GM20431 (cell line): ENCODE measurements at regions not wholly inside any gene's neighbourhood (a gene's known extent, or its start where the extent isn't known, plus 50 kb on each side); places are given as distances from the start of the nearest gene placed in this dataset.

Experiments
- in situ Hi-C: fragments of 300-500 bp; cut with MseI, MboI; formaldehyde crosslinking; loops from one replicate; pipeline ENCODE4 v1.15.0; 2020; ENCODE audit warnings: low sequenced_read_pairs; ENCODE audit not compliant: unreplicated experiment

GRCh38 chr1:67578397-67579020 lies 106.5 kb upstream of the GADD45A start:
- in situ Hi-C loops = no loop called here

GRCh38 chr1:67579623-67580394 lies 105.2 kb upstream of the GADD45A start:
- in situ Hi-C loops = no loop called here

DNA sequence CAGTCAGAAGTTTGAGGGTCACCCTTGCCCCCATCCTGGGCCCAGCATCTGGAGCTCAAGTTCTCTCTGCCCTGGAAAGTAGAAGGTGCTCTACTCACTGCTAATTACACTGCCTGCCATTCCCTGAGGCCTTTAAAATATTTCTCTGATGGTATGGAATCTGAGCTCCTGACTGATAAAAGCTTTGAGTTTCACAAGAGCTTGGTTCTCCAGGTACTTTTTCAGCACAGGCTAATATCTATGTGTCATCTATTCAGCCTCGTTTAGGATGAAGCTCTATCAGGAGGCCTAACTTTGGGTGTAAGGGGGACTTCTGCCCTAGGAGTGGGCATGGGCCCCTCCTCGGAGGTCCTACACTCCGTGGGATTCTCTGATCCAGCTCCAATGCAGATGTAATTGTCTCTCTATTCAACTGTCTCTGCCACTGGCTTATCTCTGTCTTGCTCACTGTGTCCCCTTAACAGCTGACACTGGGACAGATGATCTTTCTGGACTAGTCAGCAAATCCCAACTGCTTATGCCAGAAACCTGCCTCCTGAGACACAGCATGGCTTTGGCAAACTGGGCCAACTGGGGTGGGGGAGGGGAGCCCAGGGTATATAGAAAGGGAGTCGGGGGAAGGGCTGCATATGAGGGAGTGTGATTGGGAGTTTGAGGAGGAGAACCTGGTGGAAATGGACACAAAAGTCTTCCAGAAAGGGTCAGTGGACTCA lies 104.2 kb upstream of the GADD45A start:
- in situ Hi-C loops = no loop called here

DNA sequence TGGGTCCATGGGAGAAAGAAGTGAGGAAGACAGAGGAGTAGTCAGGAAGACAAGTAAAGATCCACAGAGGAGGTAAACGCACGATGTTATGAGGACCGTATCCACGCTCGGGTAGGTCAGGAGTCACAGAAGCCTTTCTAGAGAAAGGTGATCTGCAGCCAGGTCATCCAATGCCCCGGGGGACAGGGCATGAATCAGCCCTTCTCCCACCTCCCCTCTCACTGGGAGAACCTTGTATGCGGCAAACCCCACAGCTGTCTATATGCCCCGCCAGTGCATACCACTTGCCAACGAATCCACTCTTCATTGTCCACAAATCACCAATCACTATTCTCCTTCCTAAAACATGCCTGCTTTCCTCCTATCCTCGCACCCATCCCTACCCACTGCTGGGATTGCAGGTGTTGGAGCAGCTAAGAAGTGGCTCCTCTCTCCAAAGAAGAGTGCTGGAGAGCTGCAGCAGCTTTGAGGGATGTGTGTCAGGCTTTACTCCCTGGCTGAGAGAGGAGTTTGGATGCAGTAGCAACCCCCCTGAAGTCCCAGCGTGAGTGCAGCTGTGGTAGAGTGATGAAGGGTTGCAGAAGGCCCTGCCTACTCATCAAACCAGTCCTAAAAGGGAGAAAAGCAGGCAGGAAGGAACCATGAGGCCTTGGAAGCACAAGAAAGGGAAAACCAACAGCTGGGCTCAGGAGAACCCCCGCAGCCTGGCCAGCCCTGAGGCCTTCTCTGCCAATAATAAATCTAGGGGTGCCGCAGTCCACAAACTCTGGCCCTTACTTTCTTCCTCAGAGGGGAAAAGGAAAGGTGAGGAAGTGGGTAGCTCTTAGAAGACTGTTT lies 102.2 kb upstream of the GADD45A start:
- in situ Hi-C loops = no loop called here

- in situ Hi-C loops = no loop called here
Measured at GRCh38 chr1:67583462-67583950, 101.5 kb upstream of the GADD45A start.

- in situ Hi-C loops = no loop called here
Measured at GRCh38 chr1:67584938-67585337, 100.1 kb upstream of the GADD45A start.

GRCh38 chr1:67586596-67586995 lies 98.4 kb upstream of the GADD45A start:
- in situ Hi-C loops = no loop called here

DNA sequence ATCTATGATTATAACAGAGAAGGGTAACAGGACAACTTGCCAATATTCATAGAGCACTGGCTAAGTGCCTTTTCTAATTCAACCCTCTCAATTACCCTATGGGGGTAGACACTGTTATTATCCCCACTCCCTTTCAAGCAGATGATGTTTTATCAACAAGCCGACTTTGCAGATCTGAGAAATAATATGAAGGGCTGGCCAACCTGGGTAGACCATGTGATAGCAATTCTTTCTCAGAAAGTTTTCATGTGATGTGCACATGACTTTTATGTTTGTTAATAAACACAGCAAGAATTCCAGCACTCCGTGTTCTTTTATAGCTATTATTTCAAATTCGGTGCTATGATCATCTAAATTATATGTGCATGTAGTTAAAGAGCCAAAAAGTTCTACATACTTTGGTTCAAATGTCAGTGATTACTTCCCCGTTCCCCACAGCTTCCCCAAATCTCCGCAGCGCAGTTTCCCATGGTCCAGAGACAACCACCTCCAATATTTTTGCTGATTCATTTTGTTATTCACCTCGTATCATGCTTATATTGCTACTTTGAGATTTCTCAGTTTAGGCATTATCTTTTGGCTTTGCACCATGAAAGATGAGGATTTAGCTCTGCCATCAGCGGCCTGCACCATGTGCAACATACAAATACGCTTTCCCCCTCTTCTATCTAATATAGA lies 96.7 kb upstream of the GADD45A start:
- in situ Hi-C loops = no loop called here

GRCh38 chr1:67589519-67590233 lies 95.3 kb upstream of the GADD45A start:
- in situ Hi-C loops = no loop called here

- in situ Hi-C loops = no loop called here
Measured at GRCh38 chr1:67590329-67590728, 94.7 kb upstream of the GADD45A start.

- in situ Hi-C loops = no loop called here
Measured at GRCh38 chr1:67594764-67595163, 90.2 kb upstream of the GADD45A start.

GRCh38 chr1:67596674-67597073 lies 88.3 kb upstream of the GADD45A start:
- in situ Hi-C loops = no loop called here

DNA sequence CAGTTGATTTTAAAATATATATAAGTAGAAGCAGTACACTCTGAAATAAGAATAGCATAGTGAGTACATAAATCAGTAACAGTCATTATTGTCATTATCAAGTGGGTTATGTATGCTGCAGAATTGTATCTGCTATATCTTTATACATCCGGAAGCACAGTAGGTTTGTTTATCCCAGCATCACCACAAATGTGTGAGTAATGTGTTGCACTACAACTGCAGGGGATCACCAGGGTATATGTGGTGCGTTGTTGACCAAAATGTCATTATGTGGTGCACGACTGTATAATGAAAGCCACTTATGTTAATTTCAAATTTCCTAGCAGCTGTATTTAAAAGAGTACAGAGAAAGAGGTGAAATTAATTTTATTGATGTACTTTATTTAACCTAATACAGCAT lies 87.7 kb upstream of the GADD45A start:
- in situ Hi-C loops = no loop called here

GRCh38 chr1:67599085-67599484 lies 85.9 kb upstream of the GADD45A start:
- in situ Hi-C loops = no loop called here

GRCh38 chr1:67601539-67601938 lies 83.5 kb upstream of the GADD45A start:
- in situ Hi-C loops = no loop called here

DNA sequence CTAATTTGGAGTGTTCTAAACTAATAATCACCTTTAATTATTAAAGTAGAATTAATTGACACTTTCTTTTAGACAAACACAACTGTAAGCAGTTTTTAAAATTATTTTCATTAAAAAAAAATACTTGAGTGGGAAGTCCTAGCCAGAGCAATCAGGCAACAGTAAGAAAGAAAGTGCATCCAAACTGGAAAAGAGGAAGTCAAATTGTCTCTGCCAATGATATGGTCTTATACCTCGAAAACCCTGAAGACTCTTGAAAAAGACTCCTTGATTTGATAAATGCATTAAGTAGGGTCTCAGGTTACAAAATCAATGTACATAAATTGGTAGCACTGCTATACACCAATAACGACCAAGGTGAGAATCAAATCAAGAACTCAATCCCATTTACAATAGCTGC lies 83.0 kb upstream of the GADD45A start:
- in situ Hi-C loops = no loop called here

DNA sequence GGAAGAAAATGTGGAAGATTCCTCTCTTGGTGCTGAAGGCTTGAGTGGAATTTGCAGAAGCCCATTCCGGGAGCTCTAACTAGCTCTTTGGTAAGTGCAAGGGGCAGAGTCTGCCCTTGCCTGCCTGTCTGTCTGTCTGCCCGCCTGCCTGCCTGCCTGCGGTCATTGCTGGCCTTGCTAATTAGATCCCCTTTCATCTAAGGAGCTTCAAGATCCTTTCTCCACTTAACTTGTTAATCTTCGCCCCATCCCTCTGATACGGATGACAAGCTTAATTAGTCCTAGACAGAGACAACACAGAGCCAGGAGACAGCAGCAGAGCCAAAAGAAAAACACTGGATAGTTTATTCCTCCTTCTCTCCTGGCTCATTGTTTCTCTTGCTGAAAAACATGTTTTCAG lies 80.2 kb upstream of the GADD45A start:
- in situ Hi-C loops = no loop called here

DNA sequence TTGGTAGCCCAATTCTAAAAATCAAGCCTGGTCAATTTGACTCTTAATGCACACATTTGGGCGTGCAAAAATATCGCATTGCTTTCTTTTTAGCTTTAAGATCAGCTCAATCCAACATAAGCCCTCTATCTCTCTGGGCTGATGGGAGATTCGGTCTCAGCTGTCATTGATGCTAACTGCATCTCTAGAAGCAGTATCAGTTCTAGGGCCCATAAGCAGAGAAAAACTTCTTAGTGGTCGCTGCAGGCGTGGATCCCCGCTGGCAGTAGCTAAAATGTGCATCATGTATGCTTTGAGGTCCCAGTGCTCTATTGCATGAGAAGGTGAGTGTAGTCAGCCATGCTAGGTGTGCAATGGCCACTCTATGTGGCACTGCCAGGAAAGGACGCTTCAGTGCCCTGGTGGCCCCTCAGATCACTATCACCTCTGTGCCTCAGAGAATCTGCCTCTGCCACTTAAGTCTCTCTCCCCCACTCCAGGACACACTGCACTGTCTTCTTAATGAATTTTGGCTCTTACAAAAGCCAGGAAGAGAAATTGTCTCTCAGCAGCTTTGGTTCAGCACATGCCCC lies 79.7 kb upstream of the GADD45A start:
- in situ Hi-C loops = no loop called here

DNA sequence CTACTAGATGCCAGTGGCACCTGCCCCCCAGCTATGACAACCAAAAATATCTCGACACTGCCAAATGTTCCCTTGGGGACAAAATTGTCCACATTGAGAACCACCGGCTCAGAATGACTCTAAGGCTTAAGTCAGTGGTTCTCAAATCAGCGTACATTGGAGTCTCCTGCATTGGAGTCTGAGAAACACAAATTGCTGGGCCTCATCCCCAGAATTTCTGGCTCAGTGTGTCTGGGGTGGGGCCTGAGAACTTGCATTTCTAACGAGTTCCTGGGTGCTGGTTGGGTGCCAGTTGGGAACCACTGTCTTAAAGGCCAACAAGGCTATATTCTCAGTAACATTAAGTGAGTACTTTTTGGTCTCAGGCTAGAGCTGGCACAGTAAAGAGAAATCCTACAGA lies 77.7 kb upstream of the GADD45A start:
- in situ Hi-C loops = no loop called here
